ENCODE measurements at regions not wholly inside any gene's neighbourhood (a gene's known extent, or its start where the extent isn't known, plus 50 kb on each side); places are given as distances from the start of the nearest gene placed in this dataset.
A peak's percentile ranks its signal among the peaks of the same experiment; 100 is the strongest.
"Not testable (repeated sequence)": the region's sequence is repeated elsewhere in the genome, so short reads cannot be mapped to it uniquely, and the experiment has no call there.

- FAIRE-seq; DNase-seq (ENCODE audit: insufficient read length, low spot score): not testable (repeated sequence)
These were observed 586.4 kb upstream of the MBL2 start for GRCh38 chr10:53358978-53359377.

- FAIRE-seq (no peak), DNase-seq (ENCODE audit: insufficient read length, low spot score) (no peak)
These were observed 586.0 kb upstream of the MBL2 start for GRCh38 chr10:53358536-53358935.

GRCh38 chr10:53357587-53357986 is 585.0 kb upstream of the MBL2 start:
- DNase-seq (ENCODE audit: insufficient read length, low spot score) (no peak), FAIRE-seq (no peak)

GRCh38 chr10:53356616-53357349 is 584.2 kb upstream of the MBL2 start:
- DNase-seq (ENCODE audit: insufficient read length, low spot score), result no peak
- no peak for FAIRE-seq

- not testable (repeated sequence) for FAIRE-seq; DNase-seq (ENCODE audit: insufficient read length, low spot score)
These were observed 569.9 kb upstream of the MBL2 start for GRCh38 chr10:53342531-53342930.

GRCh38 chr10:53338199-53338598 is 565.6 kb upstream of the MBL2 start:
- FAIRE-seq; DNase-seq (ENCODE audit: insufficient read length, low spot score): not testable (repeated sequence)

- not testable (repeated sequence) for DNase-seq (ENCODE audit: insufficient read length, low spot score); FAIRE-seq
These were observed 563.3 kb upstream of the MBL2 start for GRCh38 chr10:53335803-53336422.

GRCh38 chr10:53331460-53331859 is 558.9 kb upstream of the MBL2 start:
- DNase-seq (ENCODE audit: insufficient read length, low spot score), result no peak
- FAIRE-seq, result no peak

GRCh38 chr10:53326401-53327305 is 554.1 kb upstream of the MBL2 start:
- not testable (repeated sequence) for DNase-seq (ENCODE audit: insufficient read length, low spot score); FAIRE-seq

GRCh38 chr10:53325066-53325465 is 552.5 kb upstream of the MBL2 start:
- FAIRE-seq, result no peak
- DNase-seq (ENCODE audit: insufficient read length, low spot score), result no peak

- no peak for FAIRE-seq
- no peak for DNase-seq (ENCODE audit: insufficient read length, low spot score)
These were observed 543.1 kb upstream of the MBL2 start for GRCh38 chr10:53315709-53316108.

- FAIRE-seq, result no peak
- peak; percentile 33 for DNase-seq (ENCODE audit: insufficient read length, low spot score)
These were observed 542.3 kb upstream of the MBL2 start for GRCh38 chr10:53314876-53315275.

- FAIRE-seq, result no peak
- no peak for DNase-seq (ENCODE audit: insufficient read length, low spot score)
These were observed 525.9 kb upstream of the MBL2 start for GRCh38 chr10:53298443-53298842.

GRCh38 chr10:53284615-53285182 is 512.1 kb upstream of the MBL2 start:
- DNase-seq (ENCODE audit: insufficient read length, low spot score) (no peak), FAIRE-seq (no peak)

GRCh38 chr10:53276797-53277196 is 504.2 kb upstream of the MBL2 start:
- FAIRE-seq (no peak), DNase-seq (ENCODE audit: insufficient read length, low spot score) (no peak)

- DNase-seq (ENCODE audit: insufficient read length, low spot score) (no peak), FAIRE-seq (no peak)
These were observed 496.9 kb upstream of the MBL2 start for GRCh38 chr10:53269482-53269881.

- DNase-seq (ENCODE audit: insufficient read length, low spot score), result no peak
- no peak for FAIRE-seq
These were observed 487.6 kb upstream of the MBL2 start for GRCh38 chr10:53260213-53260612.

GRCh38 chr10:53256623-53257022 is 484.0 kb upstream of the MBL2 start:
- no peak for DNase-seq (ENCODE audit: insufficient read length, low spot score)
- FAIRE-seq, result no peak

GRCh38 chr10:53255661-53256205 is 483.1 kb upstream of the MBL2 start:
- no peak for FAIRE-seq
- no peak for DNase-seq (ENCODE audit: insufficient read length, low spot score)

GRCh38 chr10:53253221-53253620 is 480.6 kb upstream of the MBL2 start:
- DNase-seq (ENCODE audit: insufficient read length, low spot score), result no peak
- FAIRE-seq, result no peak

- no peak for DNase-seq (ENCODE audit: insufficient read length, low spot score)
- no peak for FAIRE-seq
These were observed 467.3 kb upstream of the MBL2 start for GRCh38 chr10:53239873-53240272.

All from HTR-8/SVneo (cell line).